ENCODE measurements at regions not wholly inside any gene's neighbourhood (a gene's known extent, or its start where the extent isn't known, plus 50 kb on each side); places are given as distances from the start of the nearest gene placed in this dataset.
"Not testable (repeated sequence)": the region's sequence is repeated elsewhere in the genome, so short reads cannot be mapped to it uniquely, and the experiment has no call there.

- 87% methylated on average over 9 of the region's 9 CpGs for WGBS
- not testable (repeated sequence) for H3K4me1 ChIP-seq (ENCODE audit: control insufficient read depth in 4 of 4, insufficient read depth in 4 of 4, low read length in 3 of 4); H3K4me3 ChIP-seq (ENCODE audit: low read depth in 1 of 3, low read length in 3 of 3); H3K27me3 ChIP-seq (ENCODE audit: control insufficient read depth in 4 of 4, insufficient read depth in 4 of 4, low read length in 3 of 4); H3K36me3 ChIP-seq (ENCODE audit: control insufficient read depth in 4 of 4, insufficient read depth in 3 of 4, low read depth in 1 of 4, low read length in 3 of 4); H3K9me3 ChIP-seq (ENCODE audit: control insufficient read depth in 4 of 4, low read length in 3 of 4); DNase-seq (ENCODE audit: low spot score); H3K27ac ChIP-seq (ENCODE audit: low read depth in 1 of 2, low read length in 2 of 2); H3K9ac ChIP-seq (ENCODE audit: low read depth in 1 of 2, low read length in 2 of 2)
Measured at GRCh38 chr7:13274205-13274604, 586.8 kb downstream of the ARL4A start.

- no peaks in the 10 kb centered on the region for H3K9me3 ChIP-seq (ENCODE audit: control insufficient read depth in 4 of 4, low read length in 3 of 4)
- no peaks in the 10 kb centered on the region for H3K4me1 ChIP-seq (ENCODE audit: control insufficient read depth in 4 of 4, insufficient read depth in 4 of 4, low read length in 3 of 4)
- no peaks in the 10 kb centered on the region for H3K27me3 ChIP-seq (ENCODE audit: control insufficient read depth in 4 of 4, insufficient read depth in 4 of 4, low read length in 3 of 4)
- TF ChIP-seq HNF4A (conservative IDR thresholded peaks at IDR 0.05) (no peak), FOXA2 (IDR thresholded peaks at IDR 0.05) (no peak)
- no peak overlapping the region for H3K9ac ChIP-seq (ENCODE audit: low read depth in 1 of 2, low read length in 2 of 2)
- H3K36me3 ChIP-seq (ENCODE audit: control insufficient read depth in 4 of 4, insufficient read depth in 3 of 4, low read depth in 1 of 4, low read length in 3 of 4): no peaks in the 10 kb centered on the region
- H3K4me3 ChIP-seq (ENCODE audit: low read depth in 1 of 3, low read length in 3 of 3): no peak overlapping the region
- no peak overlapping the region for H3K27ac ChIP-seq (ENCODE audit: low read depth in 1 of 2, low read length in 2 of 2)
- DNase-seq (ENCODE audit: low spot score): no peak
Measured at GRCh38 chr7:13276977-13277376, 589.5 kb downstream of the ARL4A start.

GRCh38 chr7:13278020-13278419, 590.6 kb downstream of the ARL4A start:
- H3K4me3 ChIP-seq (ENCODE audit: low read depth in 1 of 3, low read length in 3 of 3): no peak overlapping the region
- DNase-seq (ENCODE audit: low spot score): no peak
- no peaks in the 10 kb centered on the region for H3K4me1 ChIP-seq (ENCODE audit: control insufficient read depth in 4 of 4, insufficient read depth in 4 of 4, low read length in 3 of 4)
- no peak overlapping the region for H3K9ac ChIP-seq (ENCODE audit: low read depth in 1 of 2, low read length in 2 of 2)
- no peak overlapping the region for H3K27ac ChIP-seq (ENCODE audit: low read depth in 1 of 2, low read length in 2 of 2)
- no peaks in the 10 kb centered on the region for H3K27me3 ChIP-seq (ENCODE audit: control insufficient read depth in 4 of 4, insufficient read depth in 4 of 4, low read length in 3 of 4)
- H3K36me3 ChIP-seq (ENCODE audit: control insufficient read depth in 4 of 4, insufficient read depth in 3 of 4, low read depth in 1 of 4, low read length in 3 of 4): no peaks in the 10 kb centered on the region
- no peaks in the 10 kb centered on the region for H3K9me3 ChIP-seq (ENCODE audit: control insufficient read depth in 4 of 4, low read length in 3 of 4)
- TF ChIP-seq ATF3 (IDR thresholded peaks at IDR 0.05) (no peak), RXRA (IDR thresholded peaks at IDR 0.05) (no peak), YY1 (IDR thresholded peaks at IDR 0.05) (no peak), EGR1 (IDR thresholded peaks at IDR 0.05; ENCODE audit: low read depth in 2 of 2) (no peak), GABPA (IDR thresholded peaks at IDR 0.05 in 1 of 2, conservative IDR thresholded peaks at IDR 0.05 in 1 of 2) (no peak), HNF4G (IDR thresholded peaks at IDR 0.05) (no peak)
- 52% methylated on average over 3 of the region's 3 CpGs for WGBS

- no peaks in the 10 kb centered on the region for H3K9me3 ChIP-seq (ENCODE audit: control insufficient read depth in 4 of 4, low read length in 3 of 4)
- no peaks in the 10 kb centered on the region for H3K27me3 ChIP-seq (ENCODE audit: control insufficient read depth in 4 of 4, insufficient read depth in 4 of 4, low read length in 3 of 4)
- no peak overlapping the region for H3K9ac ChIP-seq (ENCODE audit: low read depth in 1 of 2, low read length in 2 of 2)
- H3K27ac ChIP-seq (ENCODE audit: low read depth in 1 of 2, low read length in 2 of 2): no peak overlapping the region
- no peak for DNase-seq (ENCODE audit: low spot score)
- WGBS: 28% methylated on average over 3 of the region's 3 CpGs
- H3K36me3 ChIP-seq (ENCODE audit: control insufficient read depth in 4 of 4, insufficient read depth in 3 of 4, low read depth in 1 of 4, low read length in 3 of 4): no peaks in the 10 kb centered on the region
- TF ChIP-seq JUND (IDR thresholded peaks at IDR 0.05): no peak
- TF ChIP-seq FOXA2 (IDR thresholded peaks at IDR 0.05): no peak
- TF ChIP-seq GABPA (IDR thresholded peaks at IDR 0.05 in 1 of 2, conservative IDR thresholded peaks at IDR 0.05 in 1 of 2): no peak
- TF ChIP-seq SP1 (IDR thresholded peaks at IDR 0.05): no peak
- no peak for TF ChIP-seq YY1 (IDR thresholded peaks at IDR 0.05)
- peak; percentile 58 to 65 for TF ChIP-seq RAD21 (IDR thresholded peaks at IDR 0.05)
- no peak for TF ChIP-seq TAF1 (conservative IDR thresholded peaks at IDR 0.05)
- no peak for TF ChIP-seq REST (IDR thresholded peaks at IDR 0.05)
- TF ChIP-seq RXRA (IDR thresholded peaks at IDR 0.05): no peak
- TF ChIP-seq CTCF (IDR thresholded peaks at IDR 0.05; ENCODE audit: low read depth, low read length, missing input control): peak; percentile 26
- no peak overlapping the region for H3K4me3 ChIP-seq (ENCODE audit: low read depth in 1 of 3, low read length in 3 of 3)
- H3K4me1 ChIP-seq (ENCODE audit: control insufficient read depth in 4 of 4, insufficient read depth in 4 of 4, low read length in 3 of 4): no peaks in the 10 kb centered on the region
Measured at GRCh38 chr7:13279854-13280435, 592.5 kb downstream of the ARL4A start.

Measured in liver (tissue), 8 donors.